Esophagus muscularis mucosa (tissue), 4 donors: ENCODE measurements at regions not wholly inside any gene's neighbourhood (a gene's known extent, or its start where the extent isn't known, plus 50 kb on each side); places are given as distances from the start of the nearest gene placed in this dataset.

Experiments
- DNase-seq: peaks from one replicate; pipeline ENCODE4 v3.0.0-alpha.2; 2017; ENCODE audit errors: extremely low spot score
- H3K27ac ChIP-seq, 4 donors: fragments of 200-600 bp; sonication (generic); replicated peaks in 1 of 4; 1 replicate in 3 of 4; 2 replicates in 1 of 4; pipeline ENCODE4 v1.5.1; 2016 to 2019; ENCODE audit warnings: mild to moderate bottlenecking in 1 of 4
- H3K27me3 ChIP-seq, 4 donors: fragments of 200-600 bp; sonication (generic); one replicate each; pipeline versions ENCODE4 v1.5.1 to v1.6.0; 2016 to 2019
- H3K36me3 ChIP-seq, 4 donors: fragments of 200-600 bp; sonication (generic); one replicate each; pipeline ENCODE4 v1.5.1; 2016 to 2019
- H3K4me1 ChIP-seq, 4 donors: fragments of 200-600 bp; sonication (generic); one replicate each; pipeline ENCODE4 v1.5.1; 2016 to 2019
- H3K4me3 ChIP-seq, 4 donors: fragments of 200-600 bp; sonication (generic); 1 replicate in 2 of 4; 2 replicates in 2 of 4; pipeline ENCODE4 v1.5.1; 2016 to 2019; ENCODE audit warnings: mild to moderate bottlenecking in 4 of 4, moderate library complexity in 1 of 4
- H3K9me3 ChIP-seq, 4 donors: fragments of 200-600 bp; sonication (generic); 1 replicate in 3 of 4; 2 replicates in 1 of 4; pipeline ENCODE4 v1.5.1; 2016 to 2019
- CTCF ChIP-seq, 3 experiments: fragments of 200-600 bp in 2 of 3; fragments of 450-650 bp in 1 of 3; sonication (generic) in 2 of 3; IDR thresholded peaks; one replicate each; pipeline ENCODE4 v1.5.1; 2017 to 2019; ENCODE audit warnings: antibody characterized with exemption in 3 of 3, mild to moderate bottlenecking in 2 of 3, moderate library complexity in 1 of 3
- EP300 ChIP-seq: sonication (generic); formaldehyde crosslinking; IDR thresholded peaks from one replicate; pipeline ENCODE4 v1.6.1; 2017; ENCODE audit warnings: antibody characterized with exemption
- POLR2A ChIP-seq: fragments of 450-650 bp; IDR thresholded peaks from one replicate; pipeline ENCODE4 v1.6.1; 2017; ENCODE audit warnings: antibody characterized with exemption, moderate library complexity, mild to moderate bottlenecking, low read depth
- POLR2AphosphoS5 ChIP-seq, 2 donors: sonication (generic); formaldehyde crosslinking; IDR thresholded peaks; one replicate each; pipeline ENCODE4 v1.6.1; 2017; ENCODE audit warnings: antibody characterized with exemption in 2 of 2
- WGBS: methylation state at CpG from one replicate; pipeline ENCODE4 v1.1.5; 2018; 5-methylcytosine and 5-hydroxymethylcytosine counted together
- intact Hi-C: fragments of 100-400 bp; cut with DNase I; formaldehyde crosslinking; loops from one replicate; pipeline ENCODE4 v1.15.1; 2023

- no peaks in the 10 kb centered on the region for H3K36me3 ChIP-seq
- TF ChIP-seq POLR2A: no peak
- no peak for TF ChIP-seq CTCF (IDR thresholded peaks at IDR 0.05)
- TF ChIP-seq POLR2AphosphoS5 (IDR thresholded peaks at IDR 0.05): no peak
- no peak for TF ChIP-seq EP300
- H3K4me3 ChIP-seq: no peak overlapping the region
- no peaks in the 10 kb centered on the region for H3K27me3 ChIP-seq
- DNase-seq: no peak
- H3K9me3 ChIP-seq: peaks cover 0 to 4% (median 0%) of the 10 kb centered on the region in 4 donors
- H3K4me1 ChIP-seq: no peaks in the 10 kb centered on the region
- no peak overlapping the region for H3K27ac ChIP-seq
- intact Hi-C loops: no loop called here
- 94% methylated on average over 4 of the region's 4 CpGs for WGBS
These were observed 171.4 kb downstream of the ARRDC4 start for GRCh38 chr15:98131924-98132323.

- no peak overlapping the region for H3K27ac ChIP-seq
- intact Hi-C loops: no loop called here
- H3K4me3 ChIP-seq: no peak overlapping the region
- no peaks in the 10 kb centered on the region for H3K36me3 ChIP-seq
- peaks cover 0 to 4% (median 0%) of the 10 kb centered on the region in 4 donors for H3K9me3 ChIP-seq
- H3K27me3 ChIP-seq: no peaks in the 10 kb centered on the region
- no peak for TF ChIP-seq POLR2AphosphoS5 (IDR thresholded peaks at IDR 0.05)
- no peak for TF ChIP-seq POLR2A
- no peak for TF ChIP-seq CTCF (IDR thresholded peaks at IDR 0.05)
- no peak for TF ChIP-seq EP300
- DNase-seq: no peak
- WGBS: 78% methylated on average over 7 of the region's 7 CpGs
- H3K4me1 ChIP-seq: no peaks in the 10 kb centered on the region
These were observed 174.4 kb downstream of the ARRDC4 start for GRCh38 chr15:98134905-98135304.

GRCh38 chr15:98138910-98139309, 178.4 kb downstream of the ARRDC4 start:
- TF ChIP-seq EP300 (no peak), POLR2A (no peak), POLR2AphosphoS5 (IDR thresholded peaks at IDR 0.05) (no peak), CTCF (IDR thresholded peaks at IDR 0.05) (no peak)
- no peak for DNase-seq
- H3K27ac ChIP-seq: no peak overlapping the region
- no peak overlapping the region for H3K4me3 ChIP-seq
- WGBS: 89% methylated on average over 6 of the region's 6 CpGs
- H3K9me3 ChIP-seq: no peaks in the 10 kb centered on the region
- no peaks in the 10 kb centered on the region for H3K4me1 ChIP-seq
- no peaks in the 10 kb centered on the region for H3K36me3 ChIP-seq
- no peaks in the 10 kb centered on the region for H3K27me3 ChIP-seq
- intact Hi-C loops: no loop called here

GRCh38 chr15:98139337-98139736, 178.8 kb downstream of the ARRDC4 start:
- H3K4me1 ChIP-seq: no peaks in the 10 kb centered on the region
- TF ChIP-seq CTCF (IDR thresholded peaks at IDR 0.05) (no peak), POLR2AphosphoS5 (IDR thresholded peaks at IDR 0.05) (no peak), POLR2A (no peak)
- H3K27ac ChIP-seq: no peak overlapping the region
- no peak overlapping the region for H3K4me3 ChIP-seq
- H3K9me3 ChIP-seq: no peaks in the 10 kb centered on the region
- no peaks in the 10 kb centered on the region for H3K36me3 ChIP-seq
- no peak for DNase-seq
- H3K27me3 ChIP-seq: peaks cover 0 to 1% (median 0%) of the 10 kb centered on the region in 4 donors
- intact Hi-C loops: no loop called here
- 73% methylated on average over 4 of the region's 4 CpGs for WGBS

GRCh38 chr15:98142572-98142971, 182.1 kb downstream of the ARRDC4 start:
- 81% methylated on average over 2 of the region's 2 CpGs for WGBS
- Histone ChIP-seq H3K36me3 (no peaks in the 10 kb centered on the region), H3K27ac (no peak overlapping the region), H3K4me1 (no peaks in the 10 kb centered on the region), H3K27me3 (peaks cover 0 to 7% (median 0%) of the 10 kb centered on the region in 4 donors), H3K9me3 (no peaks in the 10 kb centered on the region), H3K4me3 (no peak overlapping the region)
- intact Hi-C loops: no loop called here
- TF ChIP-seq CTCF (IDR thresholded peaks at IDR 0.05): no peak
- no peak for TF ChIP-seq POLR2A
- no peak for TF ChIP-seq POLR2AphosphoS5 (IDR thresholded peaks at IDR 0.05)
- no peak for TF ChIP-seq EP300
- DNase-seq: no peak
